SH-SY5Y (cell line): ENCODE measurements at regions not wholly inside any gene's neighbourhood (a gene's known extent, or its start where the extent isn't known, plus 50 kb on each side); places are given as distances from the start of the nearest gene placed in this dataset.

Experiments used
- GATA2 ChIP-seq: IDR thresholded peaks from 2 replicates; pipeline ENCODE4 v1.6.1; 2011; ENCODE audit warnings: mild to moderate bottlenecking, low read depth, low read length
- GATA3 ChIP-seq: IDR thresholded peaks from 2 replicates; pipeline ENCODE4 v1.6.1; 2011; ENCODE audit warnings: low read depth, mild to moderate bottlenecking, low read length, moderate library complexity

DNA sequence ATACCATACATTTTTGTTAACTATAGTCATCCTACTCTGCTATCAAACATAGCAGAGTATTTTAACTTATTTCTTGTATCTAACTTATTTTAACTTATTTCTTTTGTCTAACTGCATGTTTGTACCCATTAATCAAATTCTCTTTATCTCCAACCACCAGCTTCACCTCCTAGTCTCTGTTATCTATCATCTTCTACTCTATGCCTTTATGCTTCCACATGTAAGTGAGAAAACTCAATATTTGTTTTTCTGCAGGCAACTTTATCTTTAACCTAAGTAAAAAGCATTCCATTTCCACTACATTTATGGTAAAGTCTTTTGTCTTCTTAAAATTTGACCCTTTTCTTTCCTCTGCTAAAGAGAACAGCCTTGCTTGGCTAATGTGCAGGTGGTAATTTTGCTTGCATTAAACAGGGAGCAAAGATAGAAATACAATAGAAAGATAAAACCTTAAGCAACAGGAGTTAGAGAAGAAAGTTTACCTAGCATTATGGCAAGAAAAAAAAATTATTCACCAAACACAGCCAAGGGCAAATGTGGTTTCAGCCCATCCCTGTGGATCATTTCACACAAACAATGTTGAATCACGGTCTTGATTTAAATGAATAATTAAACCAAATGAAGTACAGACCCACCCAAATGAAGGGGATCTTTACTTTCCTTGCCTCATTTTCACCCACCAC is 110.9 kb upstream of the TSPAN8 start:
- no peak for TF ChIP-seq GATA3
- no peak for TF ChIP-seq GATA2

DNA sequence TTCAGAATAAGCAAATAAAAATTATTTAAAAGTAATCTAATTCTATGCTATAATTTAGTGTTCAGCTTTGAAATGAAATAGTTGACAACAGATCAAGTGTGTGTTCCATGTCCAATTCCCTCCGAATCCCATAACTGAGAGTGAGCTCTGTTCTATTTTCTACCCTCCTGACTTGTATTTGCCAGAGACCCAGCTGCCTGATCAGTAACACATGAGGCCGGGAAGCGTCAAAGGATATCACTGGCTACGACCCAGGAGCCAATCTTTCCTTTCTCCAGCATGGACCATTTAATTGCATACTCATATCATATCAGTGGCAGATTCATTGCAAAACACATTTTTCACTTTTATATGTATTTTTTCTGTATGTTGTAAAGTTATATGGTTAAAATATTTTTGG is 108.8 kb upstream of the TSPAN8 start:
- TF ChIP-seq GATA3: no peak
- TF ChIP-seq GATA2: no peak

DNA sequence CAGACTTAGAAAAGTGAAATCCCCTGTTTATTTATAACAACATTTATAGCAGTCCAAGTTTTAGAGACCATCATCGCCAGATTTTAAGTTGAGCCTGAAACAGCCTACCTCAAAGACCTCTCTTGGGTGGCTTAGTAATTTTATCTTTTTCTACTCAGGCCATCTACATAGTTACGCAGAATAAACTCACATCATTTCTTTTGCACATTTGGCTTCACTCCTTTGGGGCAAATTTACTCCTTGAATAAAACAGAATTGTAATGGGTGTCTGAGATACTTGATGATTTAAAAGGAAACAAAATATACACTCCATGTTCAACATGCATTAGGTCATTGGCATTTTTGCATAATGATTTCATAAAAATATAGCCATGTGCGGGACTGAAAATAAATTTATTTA is 104.7 kb upstream of the TSPAN8 start:
- TF ChIP-seq GATA2 (no peak), GATA3 (no peak)

DNA sequence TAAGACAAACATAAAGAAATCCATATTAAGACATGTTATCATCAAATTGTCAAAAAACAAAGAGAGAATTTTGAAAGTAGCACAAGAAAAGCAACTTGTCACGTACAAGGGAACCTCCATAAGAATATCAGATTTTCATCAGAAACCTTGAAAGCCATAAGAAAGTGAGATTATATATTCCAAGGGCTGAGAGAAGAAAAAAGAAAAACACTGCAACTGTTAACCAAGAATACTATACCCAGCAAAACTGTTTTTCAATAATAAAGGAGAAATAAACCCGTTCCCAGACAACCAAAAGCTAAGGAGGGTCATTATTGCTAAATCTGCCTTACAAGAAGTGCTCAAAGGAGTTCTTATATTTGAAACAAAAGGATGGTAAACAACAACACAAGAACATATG is 94.7 kb upstream of the TSPAN8 start:
- TF ChIP-seq GATA3: no peak
- no peak for TF ChIP-seq GATA2

DNA sequence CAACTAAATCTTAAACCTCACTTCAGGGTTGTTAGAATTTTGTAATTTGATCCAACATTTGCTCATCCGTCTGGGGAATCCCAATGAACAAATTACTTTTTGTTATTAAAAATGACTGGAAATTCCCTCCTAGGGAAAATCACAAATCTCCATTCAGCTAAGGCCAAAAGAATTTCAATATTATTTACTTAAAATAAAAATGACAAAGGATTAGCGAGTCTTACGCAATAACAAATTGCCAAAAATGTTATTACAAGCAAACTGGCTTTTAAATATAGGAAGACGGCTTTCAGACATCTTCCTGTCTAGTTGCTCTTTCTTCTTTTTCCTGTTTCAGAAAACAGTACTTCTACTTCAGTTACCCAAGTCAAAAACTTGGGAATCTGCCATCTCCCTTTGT is 92.4 kb upstream of the TSPAN8 start:
- TF ChIP-seq GATA3 (no peak), GATA2 (no peak)

DNA sequence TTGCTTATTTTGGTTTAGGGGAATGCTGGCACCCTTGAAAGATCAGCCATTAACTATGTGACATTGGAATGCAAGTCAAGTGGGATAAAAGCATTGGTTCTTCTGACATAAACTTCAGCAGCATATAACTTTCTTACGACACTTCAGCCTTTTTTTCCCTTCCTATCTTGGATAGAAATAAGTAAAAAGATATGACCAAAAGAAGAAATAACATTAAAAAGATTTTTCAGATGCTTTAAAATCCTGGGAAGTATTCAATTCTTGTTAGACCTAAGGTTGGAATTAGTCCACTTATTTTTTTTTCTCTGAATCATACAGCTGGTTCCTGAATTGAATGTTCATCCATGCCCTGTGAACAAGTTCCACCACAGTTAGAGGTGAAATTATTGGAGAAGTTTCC is 85.6 kb upstream of the TSPAN8 start:
- TF ChIP-seq GATA2 (no peak), GATA3 (no peak)

DNA sequence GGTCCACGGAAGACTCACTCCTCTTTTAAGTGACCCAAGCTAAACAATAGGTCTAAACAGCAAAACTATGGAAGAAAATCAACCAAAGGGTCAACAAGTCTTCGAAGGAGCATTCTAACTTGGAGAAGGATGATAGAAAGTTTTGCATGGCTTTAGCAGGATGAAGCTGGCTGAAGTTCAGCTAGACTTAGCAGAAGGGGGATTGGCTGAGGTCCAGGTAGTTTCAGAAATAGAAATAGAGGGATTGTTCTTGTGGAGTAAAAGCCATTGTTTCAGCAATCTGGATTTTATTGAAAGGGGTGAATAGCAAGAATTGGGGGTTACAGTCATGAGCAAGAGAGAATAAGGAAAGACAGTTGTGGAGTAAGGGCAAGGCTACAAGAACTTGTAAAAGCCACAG is 84.7 kb upstream of the TSPAN8 start:
- no peak for TF ChIP-seq GATA3
- no peak for TF ChIP-seq GATA2

DNA sequence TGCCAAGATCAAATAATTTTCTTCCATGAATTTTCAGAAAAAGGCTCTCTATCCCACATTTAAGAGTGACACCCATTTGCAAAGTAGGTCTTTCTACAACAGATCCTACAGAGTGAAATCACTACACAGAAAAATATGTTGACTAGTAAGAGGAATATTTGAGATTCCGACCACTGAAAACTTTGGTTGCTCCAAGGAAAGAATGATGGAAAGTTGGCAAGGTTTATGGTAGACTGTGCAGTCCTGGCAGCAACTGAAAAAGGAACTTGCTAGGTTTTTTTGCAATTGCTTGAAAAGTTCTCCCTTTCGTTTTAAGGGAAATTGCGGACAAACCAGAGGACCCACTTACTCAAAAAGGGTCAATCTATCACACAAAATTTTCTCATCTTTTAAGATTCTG is 83.1 kb upstream of the TSPAN8 start:
- TF ChIP-seq GATA3 (no peak), GATA2 (no peak)

DNA sequence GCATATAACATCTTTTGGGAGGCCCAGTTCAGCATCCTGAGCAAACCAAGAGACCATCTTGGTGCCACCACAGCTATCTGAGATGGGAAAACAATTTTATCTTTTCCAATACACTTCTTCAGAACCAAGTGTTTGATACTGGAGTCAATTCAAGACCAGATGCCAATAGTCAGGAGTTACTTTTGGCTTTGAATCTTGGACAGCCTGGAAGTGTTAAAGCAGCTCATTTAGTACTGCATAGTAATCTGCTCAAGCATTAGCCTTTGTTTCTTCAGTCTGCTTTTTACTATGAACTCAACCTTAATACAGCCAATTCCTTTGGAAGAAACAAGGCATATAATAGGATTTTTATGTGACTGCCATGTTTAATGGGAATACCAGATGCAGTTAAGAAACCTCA is 81.9 kb upstream of the TSPAN8 start:
- no peak for TF ChIP-seq GATA3
- no peak for TF ChIP-seq GATA2

DNA sequence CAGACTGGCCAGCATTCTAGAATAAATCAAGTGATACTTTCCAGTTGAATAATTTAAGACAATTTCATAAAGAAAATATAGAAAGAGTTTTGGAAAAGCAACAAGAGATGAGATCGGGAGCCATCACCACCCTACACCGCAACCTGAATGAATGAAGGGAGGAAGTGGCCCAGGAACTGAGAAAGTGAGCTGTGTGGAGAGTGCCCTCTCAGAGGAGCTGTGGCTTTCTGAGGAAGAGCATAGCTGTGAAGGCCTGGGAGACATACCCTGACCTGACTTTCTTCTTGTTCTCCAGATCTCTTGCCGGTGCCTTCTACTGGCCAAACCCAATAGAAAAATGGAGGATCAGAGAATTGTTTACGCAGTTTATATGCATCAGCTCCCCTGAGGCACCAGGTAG is 79.3 kb upstream of the TSPAN8 start:
- TF ChIP-seq GATA3: no peak
- no peak for TF ChIP-seq GATA2

DNA sequence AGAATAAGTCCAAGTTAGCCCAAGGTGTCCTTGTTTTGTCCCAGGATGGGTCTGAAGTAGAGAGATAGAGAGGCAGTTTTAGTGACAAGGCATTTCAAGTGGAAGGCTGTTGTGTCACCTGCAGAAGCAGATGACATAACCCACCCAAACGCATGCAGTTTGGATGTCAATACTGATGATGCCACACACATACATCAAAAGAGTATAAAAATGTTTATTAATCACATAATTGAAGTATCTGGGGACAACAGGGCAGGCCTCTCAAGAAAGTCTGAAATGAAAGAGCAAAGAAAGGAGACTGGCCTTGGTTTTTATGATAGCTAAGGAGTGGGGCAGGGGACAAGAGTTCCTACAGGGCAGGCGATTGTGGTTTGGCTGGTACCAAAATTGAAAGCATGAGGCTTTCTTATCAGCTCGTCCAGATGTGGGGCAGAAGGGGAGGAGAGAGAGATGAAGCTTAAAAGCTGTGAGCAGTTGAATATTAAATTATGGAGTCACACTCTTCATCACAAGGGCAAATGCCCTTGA is 78.4 kb upstream of the TSPAN8 start:
- TF ChIP-seq GATA2: no peak
- TF ChIP-seq GATA3: no peak

DNA sequence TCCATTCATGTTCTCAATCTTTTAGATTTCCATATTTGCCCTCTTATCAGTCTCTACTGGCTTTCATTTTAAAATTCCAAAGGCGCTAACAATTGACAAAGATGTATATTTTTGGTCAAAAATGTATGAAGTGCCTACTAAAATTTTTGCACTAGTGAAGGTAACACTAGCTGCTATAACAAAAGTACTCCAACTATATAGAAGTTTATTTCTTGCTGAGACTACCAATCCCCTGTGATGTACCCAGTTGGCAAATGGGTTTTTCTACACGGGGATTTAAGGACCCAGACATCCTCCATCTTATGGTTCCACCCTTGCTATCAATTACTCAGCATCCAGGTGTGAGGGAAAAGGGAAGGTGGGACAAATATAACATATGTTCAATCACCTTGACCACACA is 75.3 kb upstream of the TSPAN8 start:
- TF ChIP-seq GATA2: no peak

DNA sequence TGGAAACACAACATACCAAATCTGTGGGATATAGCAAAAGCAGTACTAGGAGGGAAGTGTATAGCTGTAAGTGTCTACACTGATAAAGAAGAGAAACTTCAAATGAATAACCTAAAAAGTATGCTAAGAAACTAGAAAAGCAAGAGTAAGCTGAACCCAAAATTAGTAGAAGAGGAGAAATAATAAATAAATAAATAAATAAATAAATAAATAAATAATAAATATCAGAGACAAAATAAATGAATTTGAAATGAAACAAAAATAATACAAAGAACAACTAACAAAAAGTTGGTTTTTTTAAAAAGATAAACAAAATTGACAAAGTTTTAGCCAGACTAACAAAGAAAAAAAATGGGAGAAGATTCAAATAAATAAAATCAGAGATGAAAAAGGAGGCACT is 72.7 kb upstream of the TSPAN8 start:
- TF ChIP-seq GATA3 (no peak), GATA2 (no peak)

DNA sequence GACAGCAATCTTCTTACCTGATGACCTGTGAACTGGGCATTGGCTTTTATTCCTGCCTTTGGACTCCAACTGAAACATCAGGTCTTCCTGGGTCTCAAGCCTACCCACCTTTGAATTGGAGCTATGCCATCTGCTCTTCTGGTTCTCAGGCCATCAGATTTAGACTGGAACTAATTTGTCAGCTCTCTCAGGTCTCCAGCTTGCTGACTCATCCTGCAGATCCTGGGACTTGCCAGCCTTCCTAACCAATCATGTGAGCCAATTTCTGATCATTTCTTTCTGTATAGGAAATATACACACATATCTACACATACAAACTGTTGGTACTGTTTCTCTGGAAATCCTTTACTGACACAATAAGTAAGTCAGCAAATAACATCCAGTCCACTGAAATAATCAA is 65.3 kb upstream of the TSPAN8 start:
- TF ChIP-seq GATA2 (no peak), GATA3 (no peak)

DNA sequence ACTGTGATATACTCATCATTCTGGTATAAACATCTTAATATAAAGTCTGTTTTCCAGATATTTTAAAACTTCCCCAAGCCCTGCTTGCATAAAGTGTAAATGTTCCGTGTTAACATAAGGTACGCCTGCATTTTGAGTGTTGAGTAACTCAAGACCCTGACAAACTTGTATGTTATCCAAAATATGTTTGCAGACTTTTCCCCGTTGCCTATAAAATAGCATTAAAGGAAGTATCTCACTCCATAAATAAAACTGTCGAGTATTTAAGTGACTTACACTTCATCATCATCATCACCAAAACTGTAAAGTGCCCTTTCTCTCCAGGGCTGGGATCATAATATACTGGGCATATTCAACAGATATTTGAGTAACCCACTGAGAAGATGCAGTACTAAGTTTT is 64.6 kb upstream of the TSPAN8 start:
- TF ChIP-seq GATA3 (no peak), GATA2 (no peak)

DNA sequence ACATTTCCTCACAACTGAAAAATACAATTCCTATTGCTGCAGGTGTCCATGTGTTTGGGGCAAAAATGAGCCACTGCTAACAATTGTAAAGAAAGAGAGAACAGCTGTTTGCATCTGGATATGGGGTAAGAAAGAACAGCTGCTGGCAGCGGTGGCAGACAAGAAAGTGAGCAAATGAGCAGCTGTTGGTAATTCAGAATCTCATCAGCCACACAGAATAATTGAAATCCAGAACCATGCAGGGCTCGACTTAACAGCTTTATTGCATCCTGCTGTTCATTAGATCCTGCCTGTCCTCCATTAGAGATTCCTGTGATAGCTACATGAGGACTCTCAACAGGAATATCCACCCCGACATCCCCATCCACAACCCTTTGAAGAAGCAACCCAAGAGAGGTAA is 62.5 kb upstream of the TSPAN8 start:
- TF ChIP-seq GATA3: no peak
- no peak for TF ChIP-seq GATA2
